Kidney (tissue), 13 donors: ENCODE measurements at regions not wholly inside any gene's neighbourhood (a gene's known extent, or its start where the extent isn't known, plus 50 kb on each side); places are given as distances from the start of the nearest gene placed in this dataset.
"Not testable (repeated sequence)": the region's sequence is repeated elsewhere in the genome, so short reads cannot be mapped to it uniquely, and the experiment has no call there.

ENCODE experiments used
- DNase-seq, 5 donors: peaks; one replicate each; pipeline ENCODE4 v3.0.0-alpha.2; 2013 to 2020
- FAIRE-seq: peaks from 2 replicates; lab custom pipeline; 2012; peaks lifted over from hg19 to GRCh38; lab: Jason Lieb, UNC
- H3K27ac ChIP-seq, 2 donors: one replicate each; pipeline ENCODE4 v1.7.0; 2013; ENCODE audit warnings: low read depth in 2 of 2, low read length in 2 of 2, inconsistent platforms in 1 of 2
- H3K27me3 ChIP-seq: one replicate; pipeline ENCODE4 v1.7.1; 2013; ENCODE audit warnings: low read length, inconsistent platforms; ENCODE audit not compliant: control insufficient read depth, insufficient read depth
- H3K36me3 ChIP-seq, 3 donors: one replicate each; pipeline versions ENCODE4 v1.7.0 to v1.7.1; 2013; ENCODE audit warnings: low read length in 3 of 3, control low read depth in 1 of 3, inconsistent platforms in 1 of 3; ENCODE audit not compliant: insufficient read depth in 3 of 3, control insufficient read depth in 2 of 3
- H3K4me1 ChIP-seq, 3 donors: one replicate each; pipeline versions ENCODE4 v1.7.0 to v1.7.1; 2013; ENCODE audit warnings: low read length in 3 of 3, inconsistent platforms in 1 of 3, low read depth in 1 of 3; ENCODE audit not compliant: control insufficient read depth in 2 of 3, insufficient read depth in 2 of 3
- H3K4me3 ChIP-seq, 3 donors: one replicate each; pipeline versions ENCODE4 v1.7.0 to v1.8.1; 2013; ENCODE audit warnings: low read length in 3 of 3, control low read depth in 1 of 3, inconsistent platforms in 1 of 3
- H3K9ac ChIP-seq, 3 donors: one replicate each; pipeline versions ENCODE4 v1.7.0 to v1.7.1; 2013; ENCODE audit warnings: low read length in 3 of 3, control low read depth in 1 of 3, inconsistent platforms in 1 of 3
- H3K9me3 ChIP-seq, 3 donors: one replicate each; pipeline versions ENCODE4 v1.7.0 to v1.7.1; 2013; ENCODE audit warnings: low read length in 3 of 3, control low read depth in 1 of 3, inconsistent platforms in 1 of 3; ENCODE audit not compliant: control insufficient read depth in 2 of 3, insufficient read depth in 1 of 3
- CTCF ChIP-seq: IDR thresholded peaks from 3 replicates; pipeline ENCODE4 v1.5.1; 2012; ENCODE audit warnings: mild to moderate bottlenecking, moderate library complexity, borderline replicate concordance; ENCODE audit not compliant: insufficient read depth; ENCODE audit errors: extremely low read depth
- intact Hi-C: fragments of 100-400 bp; cut with DNase I; formaldehyde crosslinking; loops from one replicate; pipeline ENCODE4 v1.11.1; 2022
- donor health status: control.
- donor health status: control.
- donor health status: control.
- donor health status: control.
- donor health status: control.
- donor health status: DM: yes; HTN: yes; CAD: no.
- donor health status: Normal renal cell carcinoma (clear cell type).

GRCh38 chr9:68614121-68614520 lies 73.4 kb upstream of the TMEM252 start:
- no peaks in the 10 kb centered on the region for H3K36me3 ChIP-seq
- H3K9ac ChIP-seq, result no peak overlapping the region
- intact Hi-C loops, result no loop called here
- no peak for FAIRE-seq
- H3K9me3 ChIP-seq, result no peaks in the 10 kb centered on the region
- H3K27ac ChIP-seq, result no peak overlapping the region
- H3K4me1 ChIP-seq, result peaks cover 0 to 4% (median 0%) of the 10 kb centered on the region in 3 donors
- no peak for TF ChIP-seq CTCF
- H3K27me3 ChIP-seq, result no peaks in the 10 kb centered on the region
- no peak for DNase-seq
- no peak overlapping the region for H3K4me3 ChIP-seq

- FAIRE-seq, H3K27ac ChIP-seq, H3K9me3 ChIP-seq, H3K4me1 ChIP-seq, H3K27me3 ChIP-seq, H3K9ac ChIP-seq, H3K4me3 ChIP-seq, DNase-seq, H3K36me3 ChIP-seq, intact Hi-C loops: not testable (repeated sequence)
Observed at GRCh38 chr9:68617011-68617410, 76.3 kb upstream of the TMEM252 start.

- TF ChIP-seq CTCF, result no peak
- H3K4me3 ChIP-seq, result no peak overlapping the region
- DNase-seq, result no peak
- no peaks in the 10 kb centered on the region for H3K4me1 ChIP-seq
- intact Hi-C loops, result no loop called here
- no peak for FAIRE-seq
- no peaks in the 10 kb centered on the region for H3K9me3 ChIP-seq
- H3K27ac ChIP-seq, result no peak overlapping the region
- no peaks in the 10 kb centered on the region for H3K36me3 ChIP-seq
- no peaks in the 10 kb centered on the region for H3K27me3 ChIP-seq
- H3K9ac ChIP-seq, result no peak overlapping the region
Observed at GRCh38 chr9:68619072-68619471, 78.4 kb upstream of the TMEM252 start.

- H3K4me1 ChIP-seq, result no peaks in the 10 kb centered on the region
- no peak overlapping the region for H3K4me3 ChIP-seq
- no peak overlapping the region for H3K9ac ChIP-seq
- H3K27ac ChIP-seq, result no peak overlapping the region
- no peak for FAIRE-seq
- no peaks in the 10 kb centered on the region for H3K36me3 ChIP-seq
- TF ChIP-seq CTCF, result no peak
- H3K9me3 ChIP-seq, result no peaks in the 10 kb centered on the region
- intact Hi-C loops, result no loop called here
- H3K27me3 ChIP-seq, result no peaks in the 10 kb centered on the region
- DNase-seq, result no peak
Observed at GRCh38 chr9:68619636-68620035, 79.0 kb upstream of the TMEM252 start.
